ENCODE measurements at regions not wholly inside any gene's neighbourhood (a gene's known extent, or its start where the extent isn't known, plus 50 kb on each side); places are given as distances from the start of the nearest gene placed in this dataset.

DNA sequence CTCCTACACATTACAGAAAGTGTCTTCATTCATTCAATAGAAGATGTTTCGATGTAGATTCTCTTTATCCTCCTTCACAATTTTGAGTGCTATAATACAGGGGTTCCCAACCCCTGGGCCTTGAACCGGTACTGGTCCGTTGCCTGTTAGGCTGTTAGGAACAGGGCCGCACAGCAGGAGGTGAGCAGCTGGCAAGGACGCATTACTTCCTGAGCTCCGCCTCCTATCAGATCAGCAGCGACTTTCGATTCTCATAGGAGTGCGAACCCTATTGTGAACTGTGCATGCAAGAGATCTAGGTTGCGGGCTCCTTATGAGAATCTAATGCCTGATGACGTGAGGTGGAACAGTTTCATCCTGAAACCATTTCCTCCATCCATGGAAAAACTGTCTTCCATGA is 153.0 kb upstream of the SMC2 start:
- TF ChIP-seq, protein P1, sequence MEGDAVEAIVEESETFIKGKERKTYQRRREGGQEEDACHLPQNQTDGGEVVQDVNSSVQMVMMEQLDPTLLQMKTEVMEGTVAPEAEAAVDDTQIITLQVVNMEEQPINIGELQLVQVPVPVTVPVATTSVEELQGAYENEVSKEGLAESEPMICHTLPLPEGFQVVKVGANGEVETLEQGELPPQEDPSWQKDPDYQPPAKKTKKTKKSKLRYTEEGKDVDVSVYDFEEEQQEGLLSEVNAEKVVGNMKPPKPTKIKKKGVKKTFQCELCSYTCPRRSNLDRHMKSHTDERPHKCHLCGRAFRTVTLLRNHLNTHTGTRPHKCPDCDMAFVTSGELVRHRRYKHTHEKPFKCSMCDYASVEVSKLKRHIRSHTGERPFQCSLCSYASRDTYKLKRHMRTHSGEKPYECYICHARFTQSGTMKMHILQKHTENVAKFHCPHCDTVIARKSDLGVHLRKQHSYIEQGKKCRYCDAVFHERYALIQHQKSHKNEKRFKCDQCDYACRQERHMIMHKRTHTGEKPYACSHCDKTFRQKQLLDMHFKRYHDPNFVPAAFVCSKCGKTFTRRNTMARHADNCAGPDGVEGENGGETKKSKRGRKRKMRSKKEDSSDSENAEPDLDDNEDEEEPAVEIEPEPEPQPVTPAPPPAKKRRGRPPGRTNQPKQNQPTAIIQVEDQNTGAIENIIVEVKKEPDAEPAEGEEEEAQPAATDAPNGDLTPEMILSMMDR (IDR thresholded peaks at IDR 0.05) = no peak
- TF ChIP-seq POLR2A (IDR thresholded peaks at IDR 0.05) = no peak

Data from stomach (tissue), 4 donors.